DND-41 (cell line): ENCODE measurements at regions not wholly inside any gene's neighbourhood (a gene's known extent, or its start where the extent isn't known, plus 50 kb on each side); places are given as distances from the start of the nearest gene placed in this dataset.

Experiments
- ATAC-seq: fragments of 200-7000 bp; cut with Tn5 transposase; 3 replicates; pipeline ENCODE4 v1.9.1; 2021; ENCODE audit warnings: low read depth; ENCODE audit not compliant: insufficient read depth
- DNase-seq: peaks from one replicate; pipeline ENCODE4 v3.0.0-alpha.2; 2020
- H2AFZ ChIP-seq: 2 replicates; pipeline ENCODE4 v1.6.0; 2012; ENCODE audit warnings: low read depth, low read length
- H3K27ac ChIP-seq: 2 replicates; pipeline ENCODE4 v1.5.1; 2012; ENCODE audit warnings: low read length, inconsistent platforms
- H3K27me3 ChIP-seq: fragments of 200-600 bp; sonication (generic); 2 replicates; pipeline ENCODE4 v1.6.0; 2012; ENCODE audit warnings: low read length, mild to moderate bottlenecking, inconsistent platforms; ENCODE audit not compliant: insufficient read depth, poor library complexity
- H3K36me3 ChIP-seq: 2 replicates; pipeline ENCODE4 v1.5.1; 2012; ENCODE audit warnings: low read length, inconsistent platforms; ENCODE audit not compliant: insufficient read depth
- H3K4me1 ChIP-seq: 2 replicates; pipeline ENCODE4 v1.5.1; 2012; ENCODE audit warnings: mild to moderate bottlenecking, low read length; ENCODE audit not compliant: insufficient read depth
- H3K4me2 ChIP-seq: 2 replicates; pipeline ENCODE4 v1.6.0; 2012; ENCODE audit warnings: mild to moderate bottlenecking, moderate library complexity, low read length, inconsistent platforms; ENCODE audit not compliant: insufficient read depth
- H3K4me3 ChIP-seq, 2 experiments: fragments of 200-600 bp in 1 of 2; shearing (Covaris generic) in 1 of 2; 2 replicates each; pipeline ENCODE4 v1.5.1; 2012 to 2016; ENCODE audit warnings: inconsistent platforms in 2 of 2, low read length in 2 of 2, mild to moderate bottlenecking in 2 of 2, low read depth in 1 of 2, moderate library complexity in 1 of 2
- H3K79me2 ChIP-seq: 2 replicates; pipeline ENCODE4 v1.6.0; 2012; ENCODE audit warnings: low read length, inconsistent platforms; ENCODE audit not compliant: insufficient read depth
- H3K9ac ChIP-seq: 2 replicates; pipeline ENCODE4 v1.6.0; 2012; ENCODE audit warnings: low read depth, mild to moderate bottlenecking, inconsistent platforms, low read length, moderate library complexity
- H3K9me3 ChIP-seq: 2 replicates; pipeline ENCODE4 v1.5.1; 2012; ENCODE audit warnings: low read length, moderate library complexity, mild to moderate bottlenecking, inconsistent platforms; ENCODE audit not compliant: insufficient read depth, severe bottlenecking
- H4K20me1 ChIP-seq: 2 replicates; pipeline ENCODE4 v1.6.0; 2012; ENCODE audit warnings: low read length; ENCODE audit not compliant: insufficient read depth
- CTCF ChIP-seq: IDR thresholded peaks from 2 replicates; pipeline ENCODE4 v1.5.1; 2012; ENCODE audit warnings: borderline replicate concordance, low read length, moderate library complexity, mild to moderate bottlenecking; ENCODE audit not compliant: poor library complexity, severe bottlenecking; ENCODE audit errors: extremely low read depth
- EZH2 ChIP-seq: IDR thresholded peaks from 3 replicates; pipeline ENCODE4 v1.6.1; 2012; ENCODE audit warnings: borderline replicate concordance, low read depth, mild to moderate bottlenecking, moderate library complexity, low read length, inconsistent platforms; ENCODE audit not compliant: severe bottlenecking

- ATAC-seq (no peak), DNase-seq (no peak)
- Histone ChIP-seq H3K27ac (no peak overlapping the region), H3K79me2 (no peaks in the 10 kb centered on the region), H3K27me3 (peaks cover 2% of the 10 kb centered on the region), H2AFZ (no peak overlapping the region), H3K4me1 (no peaks in the 10 kb centered on the region), H3K36me3 (no peaks in the 10 kb centered on the region), H3K4me2 (no peak overlapping the region), H3K9me3 (no peaks in the 10 kb centered on the region), H4K20me1 (no peaks in the 10 kb centered on the region), H3K4me3 (no peak overlapping the region), H3K9ac (no peak overlapping the region)
- TF ChIP-seq CTCF = no peak
- TF ChIP-seq EZH2 = no peak
These were observed 124.3 kb upstream of the RAI14 start for GRCh38 chr5:34531751-34532360.

- ATAC-seq (no peak), DNase-seq (no peak)
- Histone ChIP-seq H3K4me1 (no peaks in the 10 kb centered on the region), H3K4me2 (no peak overlapping the region), H3K27ac (no peak overlapping the region), H3K79me2 (no peaks in the 10 kb centered on the region), H4K20me1 (no peaks in the 10 kb centered on the region), H3K4me3 (no peak overlapping the region), H3K36me3 (no peaks in the 10 kb centered on the region), H3K9ac (no peak overlapping the region), H3K9me3 (no peaks in the 10 kb centered on the region), H2AFZ (no peak overlapping the region), H3K27me3 (peaks cover 2% of the 10 kb centered on the region)
- TF ChIP-seq EZH2 (no peak), CTCF (no peak)
These were observed 122.3 kb upstream of the RAI14 start for GRCh38 chr5:34533582-34534522.

- Histone ChIP-seq H3K79me2 (no peaks in the 10 kb centered on the region), H3K27me3 (peaks cover 2% of the 10 kb centered on the region), H3K27ac (no peak overlapping the region), H3K4me3 (no peak overlapping the region), H3K9ac (no peak overlapping the region), H3K4me1 (no peaks in the 10 kb centered on the region), H2AFZ (no peak overlapping the region), H4K20me1 (no peaks in the 10 kb centered on the region), H3K36me3 (no peaks in the 10 kb centered on the region), H3K9me3 (no peaks in the 10 kb centered on the region), H3K4me2 (no peak overlapping the region)
- no peak for ATAC-seq
- DNase-seq = no peak
- no peak for TF ChIP-seq EZH2
- TF ChIP-seq CTCF = no peak
These were observed 121.5 kb upstream of the RAI14 start for GRCh38 chr5:34534523-34535103.
